Right forelimb (tissue), 1 donor: ENCODE measurements at regions not wholly inside any gene's neighbourhood (a gene's known extent, or its start where the extent isn't known, plus 50 kb on each side); places are given as distances from the start of the nearest gene placed in this dataset.

Experiments
- DNase-seq: peaks from one replicate; pipeline ENCODE4 v3.0.0-alpha.2; 2018

GRCh38 chr6:40714576-40715564 lies 127.7 kb upstream of the LRFN2 start:
- no peak for DNase-seq

DNA sequence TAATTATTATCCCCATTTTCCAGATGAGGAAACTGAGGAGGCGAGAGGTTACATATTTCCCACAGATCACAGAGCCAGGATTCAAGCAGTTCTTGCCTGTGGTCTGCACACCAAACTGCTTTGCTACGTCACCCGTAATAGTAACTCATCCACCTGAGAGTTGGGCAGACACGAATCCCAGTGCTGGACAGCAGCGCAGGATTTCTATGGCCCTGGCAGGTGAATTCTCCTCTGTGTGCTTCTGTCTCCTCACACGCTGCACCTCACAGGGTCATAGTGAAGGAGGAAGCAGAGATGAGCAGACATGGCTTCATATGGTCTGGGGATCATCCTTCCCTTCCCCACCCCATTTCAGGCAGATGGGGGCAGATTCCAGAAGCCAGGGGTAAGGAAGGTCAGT lies 127.0 kb upstream of the LRFN2 start:
- DNase-seq: no peak

DNA sequence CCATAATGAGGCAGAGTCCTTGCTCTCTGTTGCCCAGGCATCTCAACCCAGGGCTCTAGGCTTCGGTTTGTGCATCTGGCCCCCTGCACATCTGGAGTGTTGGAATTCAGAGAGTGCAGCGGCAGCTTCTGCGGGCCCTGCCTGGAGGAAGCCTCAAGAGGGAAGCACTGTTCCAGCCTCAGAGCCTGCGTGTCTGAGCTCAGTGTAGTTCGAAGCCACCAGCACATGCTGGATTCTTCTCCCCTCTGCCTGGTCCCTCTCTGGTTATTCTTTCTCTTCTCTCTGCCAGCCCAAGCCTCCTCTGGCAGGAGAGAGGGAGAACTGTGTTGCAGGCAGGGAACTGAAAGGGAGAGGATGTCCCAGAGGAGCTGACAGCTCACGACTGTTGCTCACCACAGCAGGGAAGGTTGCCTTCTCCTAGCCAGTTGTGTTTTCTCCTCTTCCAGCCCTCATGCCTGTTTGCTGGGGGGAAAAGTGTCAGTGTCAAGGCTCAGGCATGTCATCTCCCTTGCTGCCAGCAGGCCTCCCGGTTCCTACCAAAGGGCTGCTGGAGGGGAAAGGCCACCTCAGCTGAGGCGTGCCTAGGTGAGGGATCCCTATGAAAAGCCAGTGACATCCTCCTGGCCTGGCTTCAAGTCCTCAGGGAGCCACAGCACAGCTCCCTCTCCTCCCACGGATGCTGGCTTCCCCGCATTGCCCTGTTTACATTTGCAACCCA lies 126.0 kb upstream of the LRFN2 start:
- no peak for DNase-seq

DNA sequence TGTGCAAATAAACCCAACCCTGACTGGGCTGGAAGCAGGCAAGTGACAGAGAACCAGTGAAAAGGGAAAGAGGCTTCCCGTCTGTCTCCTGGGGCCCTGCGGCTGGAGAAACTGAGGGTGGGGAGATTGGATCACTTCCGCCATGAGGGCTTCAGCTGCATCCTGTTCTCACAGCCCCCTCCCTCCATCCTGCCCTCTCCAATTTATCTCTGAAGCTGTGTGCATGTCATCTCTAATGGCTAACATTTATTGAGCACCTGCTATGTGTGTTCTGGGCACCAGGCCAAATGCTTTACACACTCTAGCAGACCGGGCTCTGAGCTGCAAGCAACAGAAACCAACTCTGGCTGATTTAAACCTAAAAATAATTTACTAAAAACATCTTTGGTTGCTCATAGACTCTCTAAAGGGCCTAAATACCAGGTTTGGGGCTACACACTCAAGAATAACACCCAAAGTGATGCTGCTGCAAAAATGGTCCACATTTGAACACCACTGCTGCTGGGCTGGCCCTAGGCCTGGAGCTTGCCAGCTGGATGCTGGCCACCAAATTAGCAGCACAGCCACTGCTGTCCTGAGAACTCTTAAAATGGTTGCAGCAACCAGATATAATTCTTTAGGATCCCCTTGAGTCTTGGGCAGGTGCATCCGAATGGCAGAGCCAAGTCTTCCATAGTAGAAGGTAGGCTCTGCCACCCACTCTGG lies 123.6 kb upstream of the LRFN2 start:
- no peak for DNase-seq

DNA sequence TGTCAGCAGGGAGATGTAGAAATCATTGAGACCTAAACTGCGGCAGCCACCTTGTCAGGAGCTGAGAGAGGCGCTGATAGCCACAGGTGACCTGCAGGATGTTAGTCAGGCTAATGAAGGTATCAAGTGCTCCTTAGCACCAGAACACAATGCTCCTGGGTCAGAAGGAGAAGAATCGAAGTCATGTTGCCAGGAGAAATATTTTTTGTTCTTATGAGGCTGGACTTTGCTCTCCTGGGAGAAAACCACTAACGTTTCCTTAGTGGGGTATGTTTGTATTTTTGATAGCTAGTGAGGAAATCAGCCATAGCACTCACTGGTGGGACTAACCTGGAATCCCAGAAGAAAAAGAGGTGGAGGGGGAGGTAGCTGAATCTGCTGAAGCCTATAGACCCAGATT lies 120.9 kb upstream of the LRFN2 start:
- DNase-seq: no peak

GRCh38 chr6:40706178-40706577 lies 119.0 kb upstream of the LRFN2 start:
- no peak for DNase-seq

DNA sequence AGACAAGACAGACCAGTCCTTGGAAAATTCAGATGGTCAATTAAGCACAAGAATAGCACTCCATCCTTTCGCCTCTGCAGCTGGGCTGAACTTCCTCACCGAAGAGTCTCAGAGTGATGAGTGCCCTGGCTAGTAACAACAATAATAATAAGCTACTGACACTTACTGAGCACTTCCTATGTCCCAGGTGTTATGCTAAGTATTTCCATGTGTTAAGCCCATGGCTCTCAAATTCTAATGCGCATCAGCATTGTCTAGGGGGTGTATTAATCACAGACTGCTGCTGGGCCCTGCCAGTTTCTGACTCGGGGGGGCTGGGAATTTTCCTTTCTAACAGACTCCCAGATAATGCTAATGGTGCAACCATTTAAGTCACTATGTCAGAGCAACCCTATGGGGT lies 118.2 kb upstream of the LRFN2 start:
- DNase-seq: no peak

DNA sequence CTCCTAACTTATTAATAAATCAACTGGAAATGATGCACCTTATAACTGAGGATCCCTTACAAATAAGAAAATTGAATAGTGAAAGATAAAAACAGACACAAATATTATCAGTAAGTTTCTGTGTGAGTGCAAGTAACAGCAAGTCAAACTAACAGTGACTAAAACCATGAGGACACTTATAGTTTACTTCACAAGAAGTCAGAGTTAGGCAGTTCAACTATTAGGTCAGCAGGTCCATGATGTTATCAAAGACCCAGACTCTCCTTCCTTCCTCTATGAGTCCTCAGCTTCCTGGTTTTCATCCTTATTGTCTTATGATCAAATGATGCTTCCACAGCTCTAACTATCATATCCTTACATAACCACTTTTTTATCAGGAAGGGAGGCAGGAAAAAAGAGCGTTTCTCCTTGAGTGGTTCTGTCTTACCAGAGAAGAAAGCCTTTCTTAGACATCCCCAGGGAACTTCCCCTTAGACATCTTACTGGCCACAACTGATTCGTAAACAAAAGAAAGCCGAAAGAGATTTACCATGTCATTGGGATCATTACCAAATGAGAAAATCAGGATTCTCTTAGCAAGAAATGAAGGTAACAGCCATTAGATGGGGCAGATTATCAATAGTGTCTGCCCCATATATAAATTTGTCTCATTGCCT lies 114.3 kb upstream of the LRFN2 start:
- DNase-seq: no peak

DNA sequence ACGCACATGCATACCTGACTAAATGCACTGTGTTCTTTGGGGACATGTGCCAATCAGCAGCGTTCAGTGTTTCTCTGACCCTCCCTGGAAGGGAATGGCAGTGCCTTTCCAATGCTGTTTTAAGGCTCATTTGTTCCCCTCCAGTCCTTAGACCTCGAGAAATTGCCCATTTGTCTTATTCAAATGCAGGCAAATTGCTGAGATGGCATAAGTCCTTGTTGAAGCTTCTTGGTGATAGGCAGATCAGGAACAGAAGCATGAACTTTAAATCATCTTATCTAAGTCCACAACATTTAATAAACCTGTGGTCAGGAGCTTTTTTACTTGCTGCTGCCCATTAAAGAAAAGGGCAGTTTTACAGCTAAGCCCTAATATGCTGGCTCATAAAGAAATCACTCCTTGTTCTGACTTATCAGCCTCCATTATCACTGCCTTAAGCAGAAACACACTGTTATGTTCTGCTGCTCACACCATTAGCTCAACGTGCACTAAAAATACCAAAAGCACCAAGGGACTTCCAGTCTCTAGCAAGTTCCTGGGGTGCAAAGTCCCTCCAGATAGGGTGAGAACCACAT lies 112.9 kb upstream of the LRFN2 start:
- DNase-seq: no peak

- no peak for DNase-seq
These were observed 108.7 kb upstream of the LRFN2 start for GRCh38 chr6:40695750-40696415.

GRCh38 chr6:40695114-40695513 lies 108.0 kb upstream of the LRFN2 start:
- no peak for DNase-seq

GRCh38 chr6:40693768-40694167 lies 106.6 kb upstream of the LRFN2 start:
- DNase-seq: no peak

- no peak for DNase-seq
These were observed 105.2 kb upstream of the LRFN2 start for GRCh38 chr6:40692337-40692736.

GRCh38 chr6:40689185-40689584 lies 102.0 kb upstream of the LRFN2 start:
- DNase-seq: no peak

GRCh38 chr6:40688214-40688761 lies 101.1 kb upstream of the LRFN2 start:
- no peak for DNase-seq

DNA sequence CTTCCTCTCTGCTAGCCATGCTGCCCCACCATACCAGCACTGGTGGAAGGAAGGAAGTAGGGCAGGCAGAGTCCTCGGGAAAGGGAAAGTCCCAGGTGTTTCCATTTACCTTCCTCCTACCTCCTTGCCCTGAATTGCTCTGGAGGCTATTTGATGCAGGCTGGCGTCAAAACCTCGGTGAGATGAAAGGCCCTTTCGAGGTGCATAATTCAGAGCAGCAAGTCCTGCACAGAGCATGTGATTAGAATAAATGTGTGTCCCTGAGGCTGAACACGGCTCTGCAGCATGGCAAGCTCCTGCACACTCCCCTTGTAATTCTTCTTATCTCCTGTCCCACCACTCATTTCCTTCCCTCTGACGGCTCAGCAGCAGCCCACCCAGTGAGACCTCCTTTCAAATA lies 98.7 kb upstream of the LRFN2 start:
- DNase-seq: no peak

GRCh38 chr6:40681622-40682021 lies 94.5 kb upstream of the LRFN2 start:
- no peak for DNase-seq

DNA sequence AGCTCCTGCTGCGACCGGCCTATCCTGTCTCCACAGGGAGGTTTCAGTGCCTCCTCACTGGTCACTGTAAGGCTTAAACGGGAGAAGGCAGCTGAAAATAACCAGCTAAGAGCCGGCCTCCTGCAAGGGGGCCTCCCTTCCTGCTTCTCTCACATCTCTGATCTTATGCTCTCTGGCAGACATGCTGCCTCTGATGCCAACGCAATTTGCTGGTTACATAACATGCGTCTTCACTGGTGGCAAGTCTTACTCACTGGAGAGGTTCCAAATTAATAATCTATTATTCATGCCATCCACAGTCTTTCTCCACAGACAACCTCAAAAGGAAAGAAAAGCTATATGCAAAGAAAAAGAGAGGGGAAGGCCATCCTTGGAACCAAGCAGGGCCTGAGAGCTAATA lies 91.8 kb upstream of the LRFN2 start:
- no peak for DNase-seq

DNA sequence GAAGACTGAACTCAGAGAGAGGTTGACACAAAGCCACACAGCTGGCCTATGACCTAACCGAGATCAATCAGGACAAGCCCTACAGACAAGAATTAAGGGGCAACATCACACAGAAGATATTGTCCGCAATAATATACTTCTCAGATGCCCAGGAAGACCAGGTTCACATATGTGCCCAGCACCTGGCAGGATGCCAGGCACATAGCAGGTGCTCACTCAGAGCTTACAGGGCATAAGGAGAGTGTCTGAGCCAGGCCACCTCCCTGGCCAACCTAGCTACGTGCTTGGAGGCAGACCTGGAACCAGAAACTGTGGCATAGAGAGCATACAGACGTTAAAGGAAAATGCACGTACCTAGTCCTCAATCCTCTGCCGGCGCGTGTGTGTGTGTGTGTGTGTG lies 87.0 kb upstream of the LRFN2 start:
- DNase-seq: no peak

GRCh38 chr6:40672087-40672486 lies 84.9 kb upstream of the LRFN2 start:
- no peak for DNase-seq

GRCh38 chr6:40671694-40672050 lies 84.5 kb upstream of the LRFN2 start:
- no peak for DNase-seq
